HEK293T (cell line): ENCODE measurements at regions not wholly inside any gene's neighbourhood (a gene's known extent, or its start where the extent isn't known, plus 50 kb on each side); places are given as distances from the start of the nearest gene placed in this dataset.

Experiments
- CTCF ChIA-PET: fragments of 350-600 bp; formaldehyde crosslinking; extraction: SDS; loops from one replicate; lab custom pipeline; 2021; ENCODE audit warnings: antibody characterized with exemption, inconsistent platforms; lab: Yijun Ruan, JAX
- POLR2A ChIA-PET: fragments of 350-600 bp; formaldehyde crosslinking; extraction: SDS; loops from one replicate; lab custom pipeline; 2020; ENCODE audit warnings: antibody characterized with exemption, inconsistent platforms; lab: Yijun Ruan, JAX
- DNase-seq: peaks from one replicate; pipeline ENCODE4 v3.0.0; 2012; ENCODE audit warnings: mixed read lengths; ENCODE audit errors: extremely low spot score
- ARNT ChIP-seq: fragments of 450-650 bp; IDR thresholded peaks from 2 replicates; pipeline ENCODE4 v1.6.1; 2017; ENCODE audit warnings: mild to moderate bottlenecking
- BHLHE40 ChIP-seq: fragments of 450-650 bp; IDR thresholded peaks from 2 replicates; pipeline ENCODE4 v1.6.1; 2016; ENCODE audit warnings: mild to moderate bottlenecking, moderate library complexity, borderline replicate concordance
- CTBP1 ChIP-seq: fragments of 450-650 bp; IDR thresholded peaks from 2 replicates; pipeline ENCODE4 v1.6.1; 2016; ENCODE audit warnings: borderline replicate concordance
- ELF4 ChIP-seq: fragments of 450-650 bp; IDR thresholded peaks from 2 replicates; pipeline ENCODE4 v1.6.1; 2017; ENCODE audit warnings: antibody characterized with exemption
- FOXA1 ChIP-seq: fragments of 450-650 bp; IDR thresholded peaks from 2 replicates; pipeline ENCODE4 v1.6.1; 2016; ENCODE audit warnings: mild to moderate bottlenecking
- FOXK2 ChIP-seq: fragments of 450-650 bp; IDR thresholded peaks from 2 replicates; pipeline ENCODE4 v1.6.1; 2016; ENCODE audit warnings: mild to moderate bottlenecking
- FOXM1 ChIP-seq: fragments of 450-650 bp; IDR thresholded peaks from 2 replicates; pipeline ENCODE4 v1.6.1; 2017; ENCODE audit warnings: mild to moderate bottlenecking, borderline replicate concordance
- HDGF ChIP-seq: fragments of 450-650 bp; IDR thresholded peaks from 2 replicates; pipeline ENCODE4 v1.6.1; 2017; ENCODE audit warnings: antibody characterized with exemption, borderline replicate concordance
- L3MBTL2 ChIP-seq: fragments of 450-650 bp; conservative IDR thresholded peaks from 2 replicates; pipeline ENCODE4 v1.6.1; 2016; ENCODE audit warnings: mild to moderate bottlenecking
- NFRKB ChIP-seq: fragments of 450-650 bp; IDR thresholded peaks from 2 replicates; pipeline ENCODE4 v1.6.1; 2016; ENCODE audit warnings: mild to moderate bottlenecking, moderate library complexity
- PKNOX1 ChIP-seq: fragments of 450-650 bp; IDR thresholded peaks from 2 replicates; pipeline ENCODE4 v1.6.1; 2016
- SP1 ChIP-seq: fragments of 450-650 bp; IDR thresholded peaks from 2 replicates; pipeline ENCODE4 v1.6.1; 2017
- SUZ12 ChIP-seq: fragments of 450-650 bp; IDR thresholded peaks from 2 replicates; pipeline ENCODE4 v1.6.1; 2016; ENCODE audit warnings: mild to moderate bottlenecking
- TARDBP ChIP-seq: fragments of 450-650 bp; IDR thresholded peaks from 2 replicates; pipeline ENCODE4 v1.6.1; 2016
- ZNF384 ChIP-seq: fragments of 450-650 bp; IDR thresholded peaks from 2 replicates; pipeline ENCODE4 v1.6.1; 2016

- ChIA-PET POLR2A (no interaction called here), CTCF (interaction anchor here (0.6 to 0.7 kb wide), 2 partner anchors 95 to 131 kb away, joined by 3 to 7 read pairs; no protein-coding TSS in a partner anchor)
- no peak for DNase-seq
- TF ChIP-seq ELF4, result no peak
- TF ChIP-seq BHLHE40, result no peak
- no peak for TF ChIP-seq HDGF
- no peak for TF ChIP-seq NFRKB
- TF ChIP-seq SP1, result no peak
- TF ChIP-seq SUZ12, result no peak
- no peak for TF ChIP-seq L3MBTL2
- TF ChIP-seq ARNT, result no peak
- no peak for TF ChIP-seq FOXK2
- TF ChIP-seq CTBP1, result no peak
- no peak for TF ChIP-seq PKNOX1
- TF ChIP-seq TARDBP, result no peak
These were observed 129.2 kb downstream of the SAMD5 start for GRCh38 chr6:147637620-147638195.

GRCh38 chr6:147639279-147639678 lies 130.8 kb downstream of the SAMD5 start:
- DNase-seq, result no peak
- POLR2A ChIA-PET, result no interaction called here
- CTCF ChIA-PET, result interaction anchor here (0.5 kb wide), 1 partner anchor 715 kb away, joined by 3 read pairs; no protein-coding TSS in a partner anchor
- no peak for TF ChIP-seq ARNT
- TF ChIP-seq BHLHE40, result no peak
- no peak for TF ChIP-seq FOXK2
- TF ChIP-seq HDGF, result no peak
- TF ChIP-seq CTBP1, result no peak
- TF ChIP-seq NFRKB, result no peak
- no peak for TF ChIP-seq FOXM1
- TF ChIP-seq SP1, result no peak
- TF ChIP-seq SUZ12, result no peak
- no peak for TF ChIP-seq TARDBP
- TF ChIP-seq ELF4, result no peak

GRCh38 chr6:147640606-147641005 lies 132.1 kb downstream of the SAMD5 start:
- no peak for DNase-seq
- POLR2A ChIA-PET, result no interaction called here
- TF ChIP-seq FOXA1, result no peak
- no peak for TF ChIP-seq ZNF384
- TF ChIP-seq PKNOX1, result no peak
- CTCF ChIA-PET, result no interaction called here

GRCh38 chr6:147641511-147641910 lies 133.0 kb downstream of the SAMD5 start:
- CTCF ChIA-PET, result interaction anchor here (0.7 kb wide), 1 partner anchor 331 kb away, joined by 6 read pairs; no protein-coding TSS in a partner anchor
- DNase-seq, result no peak
- POLR2A ChIA-PET, result no interaction called here
- no peak for TF ChIP-seq FOXM1

GRCh38 chr6:147642458-147642857 lies 134.0 kb downstream of the SAMD5 start:
- ChIA-PET CTCF (no interaction called here), POLR2A (no interaction called here)
- no peak for TF ChIP-seq PKNOX1
- TF ChIP-seq ZNF384, result no peak
- TF ChIP-seq FOXM1, result no peak
- TF ChIP-seq NFRKB, result no peak
- TF ChIP-seq FOXK2, result no peak
- no peak for TF ChIP-seq HDGF
- TF ChIP-seq ELF4, result no peak
- no peak for TF ChIP-seq L3MBTL2
- TF ChIP-seq ARNT, result no peak
- TF ChIP-seq SUZ12, result no peak
- TF ChIP-seq SP1, result no peak
- TF ChIP-seq CTBP1, result no peak
- no peak for TF ChIP-seq FOXA1
- DNase-seq, result no peak

GRCh38 chr6:147643341-147644200 lies 135.1 kb downstream of the SAMD5 start:
- CTCF ChIA-PET, result no interaction called here
- TF ChIP-seq ELF4, result no peak
- TF ChIP-seq SP1, result no peak
- no peak for TF ChIP-seq FOXA1
- no peak for TF ChIP-seq ZNF384
- TF ChIP-seq FOXK2, result no peak
- no peak for TF ChIP-seq PKNOX1
- TF ChIP-seq FOXM1, result no peak
- no peak for TF ChIP-seq CTBP1
- no peak for TF ChIP-seq SUZ12
- TF ChIP-seq TARDBP, result no peak
- no peak for TF ChIP-seq L3MBTL2
- no peak for TF ChIP-seq NFRKB
- no peak for DNase-seq
- POLR2A ChIA-PET, result no interaction called here
